ENCODE measurements at regions not wholly inside any gene's neighbourhood (a gene's known extent, or its start where the extent isn't known, plus 50 kb on each side); places are given as distances from the start of the nearest gene placed in this dataset.
"Not testable (repeated sequence)": the region's sequence is repeated elsewhere in the genome, so short reads cannot be mapped to it uniquely, and the experiment has no call there.

GRCh38 chr18:76613053-76613754 is 118.2 kb upstream of the ZNF516 start:
- DNase-seq (ENCODE audit: low read depth) = no peak
- H3K4me3 ChIP-seq (ENCODE audit: low read depth, low read length) = no peak overlapping the region
- no peak for TF ChIP-seq CTCF (IDR thresholded peaks at IDR 0.05; ENCODE audit: control insufficient read depth, extremely low read depth, insufficient read depth)

GRCh38 chr18:76611750-76612045 is 116.7 kb upstream of the ZNF516 start:
- not testable (repeated sequence) for H3K4me3 ChIP-seq (ENCODE audit: low read depth, low read length); DNase-seq (ENCODE audit: low read depth)

GRCh38 chr18:76610933-76611749 is 116.1 kb upstream of the ZNF516 start:
- no peak for TF ChIP-seq CTCF (IDR thresholded peaks at IDR 0.05; ENCODE audit: control insufficient read depth, extremely low read depth, insufficient read depth)
- DNase-seq (ENCODE audit: low read depth) = peak; percentile 7
- no peak overlapping the region for H3K4me3 ChIP-seq (ENCODE audit: low read depth, low read length)

- no peak for TF ChIP-seq CTCF (IDR thresholded peaks at IDR 0.05; ENCODE audit: control insufficient read depth, extremely low read depth, insufficient read depth)
- no peak overlapping the region for H3K4me3 ChIP-seq (ENCODE audit: low read depth, low read length)
- no peak for DNase-seq (ENCODE audit: low read depth)
These were observed 115.0 kb upstream of the ZNF516 start for GRCh38 chr18:76610012-76610411.

GRCh38 chr18:76605341-76605929 is 110.4 kb upstream of the ZNF516 start:
- no peak for TF ChIP-seq CTCF (IDR thresholded peaks at IDR 0.05; ENCODE audit: control insufficient read depth, extremely low read depth, insufficient read depth)
- no peak for DNase-seq (ENCODE audit: low read depth)
- no peak overlapping the region for H3K4me3 ChIP-seq (ENCODE audit: low read depth, low read length)

- DNase-seq (ENCODE audit: low read depth) = no peak
- H3K4me3 ChIP-seq (ENCODE audit: low read depth, low read length) = no peak overlapping the region
- TF ChIP-seq CTCF (IDR thresholded peaks at IDR 0.05; ENCODE audit: control insufficient read depth, extremely low read depth, insufficient read depth) = no peak
These were observed 109.8 kb upstream of the ZNF516 start for GRCh38 chr18:76604935-76605240.

- no peak for DNase-seq (ENCODE audit: low read depth)
- H3K4me3 ChIP-seq (ENCODE audit: low read depth, low read length) = no peak overlapping the region
- no peak for TF ChIP-seq CTCF (IDR thresholded peaks at IDR 0.05; ENCODE audit: control insufficient read depth, extremely low read depth, insufficient read depth)
These were observed 109.3 kb upstream of the ZNF516 start for GRCh38 chr18:76604108-76604934.

Data from LNCaP clone FGC (cell line).